ENCODE measurements at regions not wholly inside any gene's neighbourhood (a gene's known extent, or its start where the extent isn't known, plus 50 kb on each side); places are given as distances from the start of the nearest gene placed in this dataset.

- TF ChIP-seq EZH2 (IDR thresholded peaks at IDR 0.05) = no peak
- TF ChIP-seq EZH2phosphoT487 (IDR thresholded peaks at IDR 0.05) = no peak
- no peaks in the 10 kb centered on the region for H3K36me3 ChIP-seq
Measured at GRCh38 chr10:65544756-65545155, 1381.1 kb upstream of the LRRTM3 start.

GRCh38 chr10:65548001-65548400 is 1377.8 kb upstream of the LRRTM3 start:
- H3K4me2 ChIP-seq = no peak overlapping the region
- no peaks in the 10 kb centered on the region for H3F3A ChIP-seq (ENCODE audit: low read depth)
- Mint-ChIP-seq H3K4me3 (no peak overlapping the region), H3K4me1 (no peaks in the 10 kb centered on the region), H3K9me3 (no peaks in the 10 kb centered on the region), H3K27me3 (ENCODE audit: insufficient read depth, low read depth) (no peaks in the 10 kb centered on the region), H3K36me3 (no peaks in the 10 kb centered on the region), H3K27ac (no peak overlapping the region)
- no peak for DNase-seq (ENCODE audit: low spot score)
- no peaks in the 10 kb centered on the region for H3K79me2 ChIP-seq (ENCODE audit: low read depth)
- no peaks in the 10 kb centered on the region for H4K20me1 ChIP-seq (ENCODE audit: low read depth)
- no peak overlapping the region for H3K4me3 ChIP-seq
- TF ChIP-seq EZH2 (IDR thresholded peaks at IDR 0.05) = no peak
- no peak for TF ChIP-seq EZH2phosphoT487 (IDR thresholded peaks at IDR 0.05)
- TF ChIP-seq CTCF (IDR thresholded peaks at IDR 0.05) = no peak
- no peak overlapping the region for H2AFZ ChIP-seq (replicated peaks)
- no peaks in the 10 kb centered on the region for H3K4me1 ChIP-seq
- no peaks in the 10 kb centered on the region for H3K27me3 ChIP-seq
- H3K9ac ChIP-seq = no peak overlapping the region
- H3K27ac ChIP-seq = no peak overlapping the region
- no peaks in the 10 kb centered on the region for H3K9me3 ChIP-seq (ENCODE audit: low read depth)
- H3K36me3 ChIP-seq = no peaks in the 10 kb centered on the region

More at GRCh38 chr10:65544756-65545155, 1381.1 kb upstream of the LRRTM3 start:
- no peaks in the 10 kb centered on the region for H4K20me1 ChIP-seq (ENCODE audit: low read depth)
- H3K9ac ChIP-seq = no peak overlapping the region
- no peak overlapping the region for H2AFZ ChIP-seq (replicated peaks)
- no peaks in the 10 kb centered on the region for H3K27me3 ChIP-seq
- no peak overlapping the region for H3K4me2 ChIP-seq
- DNase-seq (ENCODE audit: low spot score) = no peak
- Mint-ChIP-seq H3K27ac (no peak overlapping the region), H3K4me3 (no peak overlapping the region), H3K4me1 (no peaks in the 10 kb centered on the region), H3K9me3 (no peaks in the 10 kb centered on the region), H3K27me3 (ENCODE audit: insufficient read depth, low read depth) (no peaks in the 10 kb centered on the region), H3K36me3 (no peaks in the 10 kb centered on the region)
- no peak overlapping the region for H3K4me3 ChIP-seq
- H3K27ac ChIP-seq = no peak overlapping the region
- no peaks in the 10 kb centered on the region for H3K79me2 ChIP-seq (ENCODE audit: low read depth)
- H3K9me3 ChIP-seq (ENCODE audit: low read depth) = no peaks in the 10 kb centered on the region
- no peaks in the 10 kb centered on the region for H3F3A ChIP-seq (ENCODE audit: low read depth)
- H3K4me1 ChIP-seq = no peaks in the 10 kb centered on the region

GRCh38 chr10:65550761-65551160 is 1375.1 kb upstream of the LRRTM3 start:
- Mint-ChIP-seq H3K27ac (no peak overlapping the region), H3K4me3 (no peak overlapping the region), H3K27me3 (ENCODE audit: insufficient read depth, low read depth) (no peaks in the 10 kb centered on the region), H3K9me3 (no peaks in the 10 kb centered on the region), H3K4me1 (no peaks in the 10 kb centered on the region), H3K36me3 (no peaks in the 10 kb centered on the region)
- no peaks in the 10 kb centered on the region for H3F3A ChIP-seq (ENCODE audit: low read depth)
- H3K4me3 ChIP-seq = no peak overlapping the region
- no peaks in the 10 kb centered on the region for H3K79me2 ChIP-seq (ENCODE audit: low read depth)
- H3K27me3 ChIP-seq = no peaks in the 10 kb centered on the region
- H4K20me1 ChIP-seq (ENCODE audit: low read depth) = no peaks in the 10 kb centered on the region
- TF ChIP-seq CTCF (IDR thresholded peaks at IDR 0.05) (no peak), EZH2 (IDR thresholded peaks at IDR 0.05) (no peak), EZH2phosphoT487 (IDR thresholded peaks at IDR 0.05) (no peak)
- no peaks in the 10 kb centered on the region for H3K9me3 ChIP-seq (ENCODE audit: low read depth)
- no peaks in the 10 kb centered on the region for H3K4me1 ChIP-seq
- peak overlapping the region; percentile 8 for H2AFZ ChIP-seq (replicated peaks)
- no peak overlapping the region for H3K9ac ChIP-seq
- H3K4me2 ChIP-seq = no peak overlapping the region
- H3K36me3 ChIP-seq = no peaks in the 10 kb centered on the region
- H3K27ac ChIP-seq = no peak overlapping the region
- no peak for DNase-seq (ENCODE audit: low spot score)

GRCh38 chr10:65555192-65555591 is 1370.6 kb upstream of the LRRTM3 start:
- Histone ChIP-seq H3F3A (ENCODE audit: low read depth) (no peaks in the 10 kb centered on the region), H3K27me3 (no peaks in the 10 kb centered on the region), H2AFZ (replicated peaks) (no peak overlapping the region), H3K36me3 (no peaks in the 10 kb centered on the region), H3K4me1 (no peaks in the 10 kb centered on the region), H4K20me1 (ENCODE audit: low read depth) (no peaks in the 10 kb centered on the region), H3K27ac (no peak overlapping the region), H3K4me3 (no peak overlapping the region), H3K79me2 (ENCODE audit: low read depth) (no peaks in the 10 kb centered on the region), H3K4me2 (no peak overlapping the region), H3K9me3 (ENCODE audit: low read depth) (no peaks in the 10 kb centered on the region), H3K9ac (no peak overlapping the region)
- no peak overlapping the region for H3K27ac Mint-ChIP-seq
- TF ChIP-seq CTCF (IDR thresholded peaks at IDR 0.05) = no peak
- TF ChIP-seq EZH2phosphoT487 (IDR thresholded peaks at IDR 0.05) = no peak
- TF ChIP-seq EZH2 (IDR thresholded peaks at IDR 0.05) = no peak
- H3K36me3 Mint-ChIP-seq = no peaks in the 10 kb centered on the region
- peak; percentile 12 for DNase-seq (ENCODE audit: low spot score)
- H3K4me3 Mint-ChIP-seq = no peak overlapping the region
- no peaks in the 10 kb centered on the region for H3K4me1 Mint-ChIP-seq
- no peaks in the 10 kb centered on the region for H3K9me3 Mint-ChIP-seq
- H3K27me3 Mint-ChIP-seq (ENCODE audit: insufficient read depth, low read depth) = no peaks in the 10 kb centered on the region

Data from neural progenitor cell (in vitro differentiated cells).